ENCODE measurements at regions not wholly inside any gene's neighbourhood (a gene's known extent, or its start where the extent isn't known, plus 50 kb on each side); places are given as distances from the start of the nearest gene placed in this dataset.

- peaks cover 4% of the 10 kb centered on the region for H3K4me1 ChIP-seq (ENCODE audit: low read depth)
- ATAC-seq (no peak), DNase-seq (no peak)
- H3K9me3 ChIP-seq: no peaks in the 10 kb centered on the region
- TF ChIP-seq CTCF (IDR thresholded peaks at IDR 0.05): no peak
- no peak overlapping the region for H3K4me3 ChIP-seq
- intact Hi-C loops (cut with DNase I, micrococcal nuclease): no loop called here
- H3K36me3 ChIP-seq (ENCODE audit: low read depth): no peaks in the 10 kb centered on the region
Measured at GRCh38 chr12:95418142-95418541, 55.8 kb upstream of the METAP2 start.

Measured in mucosa of descending colon (tissue), 3 donors.